CD4-positive, alpha-beta T cell treated with Interleukin-6 at 100 ng/mL for 8 hours (primary cell): ENCODE measurements at regions not wholly inside any gene's neighbourhood (a gene's known extent, or its start where the extent isn't known, plus 50 kb on each side); places are given as distances from the start of the nearest gene placed in this dataset.
"Not testable (repeated sequence)": the region's sequence is repeated elsewhere in the genome, so short reads cannot be mapped to it uniquely, and the experiment has no call there.

Source experiments
- DNase-seq: peaks from one replicate; pipeline ENCODE4 v3.0.0-alpha.2; 2020; ENCODE audit warnings: mixed read lengths, low spot score

GRCh38 chr20:51958099-51959065, 156.1 kb upstream of the SALL4 start:
- DNase-seq = no peak

DNA sequence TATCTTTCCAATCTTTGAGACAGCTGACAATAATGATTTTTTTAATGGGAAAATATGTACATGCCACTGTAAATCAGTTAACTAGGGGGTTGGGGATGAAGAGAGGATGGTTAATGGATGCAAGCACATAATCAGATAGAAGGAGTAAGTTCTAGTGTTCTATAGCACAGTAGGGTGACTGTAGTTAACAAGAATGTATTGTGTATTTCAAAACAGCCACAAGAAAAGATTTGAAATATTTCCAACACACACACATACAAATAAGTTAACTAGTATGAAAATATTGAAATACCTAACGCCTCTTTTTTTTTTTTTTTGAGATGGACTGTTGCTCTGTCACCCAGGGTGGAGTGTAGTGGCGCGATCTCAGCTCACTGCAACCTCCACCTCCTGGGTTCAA, 153.4 kb upstream of the SALL4 start:
- DNase-seq = no peak

- no peak for DNase-seq
These were observed 151.5 kb upstream of the SALL4 start for GRCh38 chr20:51953731-51954340.

GRCh38 chr20:51950926-51951325, 148.6 kb upstream of the SALL4 start:
- DNase-seq = no peak

DNA sequence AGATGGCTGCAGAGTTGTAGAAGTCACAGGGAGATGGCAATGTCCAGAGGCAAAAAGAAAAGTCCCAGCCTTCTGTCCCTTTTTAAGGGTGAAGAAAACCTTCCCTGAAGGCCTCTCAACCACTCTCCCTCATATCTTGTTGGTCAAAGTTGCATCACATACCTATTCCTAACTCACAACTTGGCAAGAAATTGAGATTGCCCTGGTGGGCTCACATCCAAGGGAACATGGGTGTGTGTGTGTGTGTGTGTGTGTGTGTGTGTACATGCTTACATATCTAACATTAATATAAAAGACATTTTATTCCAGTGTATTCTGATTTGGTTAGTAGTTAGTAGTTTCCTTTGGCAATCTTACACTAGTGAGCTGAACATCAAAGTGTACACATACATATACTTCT, 144.3 kb upstream of the SALL4 start:
- no peak for DNase-seq

DNA sequence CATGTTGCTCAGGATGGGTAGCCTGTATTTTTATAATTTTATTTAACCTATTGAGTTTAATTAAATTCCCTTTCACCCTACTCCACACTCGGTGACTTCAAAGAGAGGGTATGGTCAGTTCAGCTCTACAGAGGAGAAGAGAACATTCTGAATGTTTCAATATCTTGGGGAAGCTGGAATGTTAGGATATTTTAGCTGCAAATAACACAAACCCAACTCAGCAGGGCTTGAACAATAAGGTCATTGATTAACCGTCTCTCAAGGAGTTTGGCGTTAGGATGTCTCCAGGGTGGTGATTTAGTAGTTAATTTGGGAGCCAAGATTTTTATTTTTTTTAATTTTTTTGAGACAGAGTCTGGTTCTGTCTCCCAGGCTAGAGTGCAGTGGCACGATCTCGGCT, 143.6 kb upstream of the SALL4 start:
- DNase-seq = no peak

GRCh38 chr20:51945177-51945576, 142.9 kb upstream of the SALL4 start:
- no peak for DNase-seq

DNA sequence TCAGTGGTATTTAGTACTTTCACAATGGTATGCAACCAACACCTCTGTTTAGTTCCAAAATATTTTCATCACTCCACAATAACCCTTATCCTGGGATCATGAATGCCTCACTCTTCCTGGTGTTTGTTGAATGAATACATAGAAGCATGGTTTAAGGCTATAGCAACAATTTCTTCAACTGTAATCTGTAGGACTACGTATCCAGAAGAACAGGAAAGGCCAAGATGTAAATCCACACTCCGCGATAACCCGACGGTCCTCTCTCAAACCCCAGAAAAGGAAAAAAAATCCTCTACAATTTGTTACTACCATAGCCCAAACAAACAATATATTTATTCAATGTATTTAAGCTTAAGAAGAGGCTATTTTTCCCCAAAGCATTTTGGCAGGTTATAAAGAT, 141.4 kb upstream of the SALL4 start:
- DNase-seq = no peak

DNA sequence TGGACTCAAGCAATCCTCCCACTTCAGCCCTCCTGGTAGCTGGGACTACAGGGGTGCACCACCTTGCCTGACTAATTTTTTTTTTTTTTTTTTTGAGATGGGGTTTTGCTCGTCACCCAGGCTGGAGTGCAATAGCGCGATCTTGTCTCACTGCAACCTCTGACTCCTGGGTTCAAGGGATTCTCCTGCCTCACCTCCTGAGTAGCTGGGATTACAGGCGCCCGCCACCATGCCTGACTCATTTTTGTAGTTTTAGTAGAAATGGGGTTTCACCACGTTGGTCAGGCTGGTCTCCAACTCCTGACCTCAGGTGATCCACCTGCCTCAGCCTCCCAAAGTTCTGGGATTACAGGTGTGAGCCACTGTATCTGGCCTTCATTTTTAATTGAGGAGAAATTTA, 141.0 kb upstream of the SALL4 start:
- DNase-seq = not testable (repeated sequence)

- DNase-seq = no peak
These were observed 139.2 kb upstream of the SALL4 start for GRCh38 chr20:51941503-51941902.

GRCh38 chr20:51939259-51939585, 136.9 kb upstream of the SALL4 start:
- no peak for DNase-seq

- no peak for DNase-seq
These were observed 136.4 kb upstream of the SALL4 start for GRCh38 chr20:51938559-51939258.

GRCh38 chr20:51937779-51938178, 135.5 kb upstream of the SALL4 start:
- no peak for DNase-seq

- no peak for DNase-seq
These were observed 134.1 kb upstream of the SALL4 start for GRCh38 chr20:51936377-51936776.

DNA sequence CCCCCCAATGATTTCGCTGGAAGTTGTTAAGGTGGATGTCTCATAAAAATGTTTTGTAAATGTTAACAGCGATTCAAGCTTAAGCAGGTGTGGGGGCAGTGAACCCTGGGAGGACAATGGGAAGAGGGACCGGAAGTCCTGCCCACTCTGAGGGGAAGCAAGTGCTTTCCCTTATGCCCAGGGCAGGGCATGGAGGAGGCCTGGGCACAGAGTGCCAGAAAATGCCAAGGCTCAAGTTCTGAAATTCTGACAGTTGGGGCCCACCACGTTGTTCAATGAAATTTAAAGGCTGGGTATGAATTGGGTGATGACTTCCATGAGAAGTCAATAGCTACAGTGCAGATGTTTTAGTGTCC, 132.7 kb upstream of the SALL4 start:
- no peak for DNase-seq

DNA sequence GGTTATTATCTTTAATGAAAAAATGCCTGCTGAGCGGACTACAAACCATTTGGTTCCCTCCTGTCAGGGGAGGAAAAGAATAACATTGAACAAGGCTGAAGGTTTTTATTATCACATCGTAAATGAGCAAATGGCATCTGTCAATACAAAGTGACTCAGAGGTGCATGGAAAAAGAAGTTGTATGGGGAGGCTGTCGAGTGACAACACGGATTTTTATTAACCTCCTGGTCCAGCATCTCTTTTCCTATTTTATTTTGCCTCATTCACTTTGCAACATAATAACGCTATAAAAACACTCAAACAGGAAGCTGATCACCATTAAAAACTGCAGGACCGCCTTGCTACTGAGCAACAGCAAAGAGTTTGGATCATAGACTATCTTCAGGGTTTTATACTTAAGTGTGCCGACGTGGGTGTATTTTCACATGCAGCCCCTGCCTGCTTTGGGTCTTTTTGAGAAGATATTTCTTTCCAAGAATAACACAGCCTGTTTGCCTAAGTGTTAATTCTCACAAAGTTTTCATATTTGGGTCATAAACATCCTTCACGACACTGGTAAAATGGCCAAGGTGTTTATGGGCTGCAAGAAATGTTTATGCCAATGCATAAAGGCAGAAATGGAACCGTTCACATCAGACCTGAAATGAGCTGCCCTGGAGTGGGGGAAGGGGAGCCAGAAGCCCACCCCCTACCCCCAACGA, 132.1 kb upstream of the SALL4 start:
- DNase-seq = no peak

GRCh38 chr20:51931371-51931781, 129.1 kb upstream of the SALL4 start:
- DNase-seq = no peak

GRCh38 chr20:51930775-51931174, 128.5 kb upstream of the SALL4 start:
- no peak for DNase-seq

DNA sequence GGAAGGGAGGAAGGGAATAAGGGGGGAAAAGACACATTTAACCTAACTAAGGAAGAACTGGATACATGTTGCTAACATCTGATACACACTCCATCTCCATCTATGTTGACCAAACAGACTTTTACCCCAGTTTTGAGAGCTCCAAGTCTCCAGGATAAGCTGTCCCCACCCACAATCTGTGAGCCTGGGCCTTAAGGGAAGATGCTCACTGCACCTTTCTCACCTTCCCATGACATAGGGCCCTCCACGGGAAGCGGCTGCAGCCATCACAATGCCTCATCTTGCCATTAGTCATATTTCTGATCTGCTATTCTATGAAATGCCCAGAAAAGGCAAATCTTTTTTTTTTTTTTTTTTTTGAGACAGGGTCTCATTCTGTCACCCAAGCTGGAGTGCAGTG, 126.6 kb upstream of the SALL4 start:
- no peak for DNase-seq

GRCh38 chr20:51927970-51928369, 125.6 kb upstream of the SALL4 start:
- not testable (repeated sequence) for DNase-seq

- DNase-seq = no peak
These were observed 124.5 kb upstream of the SALL4 start for GRCh38 chr20:51926670-51927305.

DNA sequence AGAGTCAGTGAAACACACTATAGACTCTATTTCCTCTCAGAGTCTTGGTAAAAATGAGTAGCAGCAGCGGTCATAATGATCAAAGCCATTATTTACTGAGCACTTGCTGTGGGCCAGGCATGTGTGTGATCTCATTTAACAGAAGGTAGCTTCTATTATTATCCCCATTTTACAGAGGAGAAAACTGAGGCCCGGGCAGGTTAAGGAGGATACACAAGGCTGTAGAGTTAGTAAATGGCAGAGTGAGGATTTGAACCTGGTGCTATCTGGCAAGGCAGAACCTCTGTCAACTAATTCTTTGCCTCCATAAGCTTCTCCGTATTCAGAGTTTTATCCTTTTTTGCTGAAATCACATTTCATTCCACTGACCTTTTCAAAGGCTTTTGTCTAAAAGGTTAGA, 122.2 kb upstream of the SALL4 start:
- DNase-seq = no peak
